GM12872 (cell line): ENCODE measurements at regions not wholly inside any gene's neighbourhood (a gene's known extent, or its start where the extent isn't known, plus 50 kb on each side); places are given as distances from the start of the nearest gene placed in this dataset.

Source experiments
- TF ChIP-seq, protein P1 (sequence below): IDR thresholded peaks from 3 replicates; pipeline ENCODE4 v1.5.1; 2011; ENCODE audit warnings: low read depth, mild to moderate bottlenecking, low read length, moderate library complexity; ENCODE audit not compliant: insufficient read depth

DNA sequence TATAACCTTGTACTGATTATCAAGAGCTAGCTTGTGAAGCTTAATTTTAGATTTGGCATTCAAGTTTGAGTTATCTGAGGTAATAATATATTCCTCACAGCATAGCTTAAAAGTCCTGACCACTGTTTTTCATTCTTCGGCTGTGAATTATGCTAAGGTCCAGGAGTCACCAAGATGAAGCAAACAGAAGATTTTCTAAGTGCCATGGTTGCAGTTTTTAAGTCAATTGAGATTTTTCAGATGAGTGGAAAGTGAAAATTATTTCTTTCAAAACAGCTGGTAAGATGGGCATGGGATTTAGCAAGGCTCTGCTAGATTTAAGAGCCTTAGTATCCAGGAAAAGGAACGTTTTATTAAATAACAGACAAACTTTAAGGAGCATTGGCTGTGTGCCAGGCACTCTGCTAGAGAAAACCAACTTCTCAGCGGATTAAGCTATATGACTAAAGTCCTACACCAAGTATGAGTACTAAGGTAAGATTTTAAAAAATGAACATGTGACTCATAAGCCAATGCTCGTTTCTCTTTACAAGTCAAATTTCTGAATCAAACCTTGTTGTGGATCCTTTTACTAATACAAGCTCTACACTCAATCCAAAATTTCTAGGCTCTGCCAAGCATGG lies 149.9 kb upstream of the IL15 start:
- TF ChIP-seq, protein P1, sequence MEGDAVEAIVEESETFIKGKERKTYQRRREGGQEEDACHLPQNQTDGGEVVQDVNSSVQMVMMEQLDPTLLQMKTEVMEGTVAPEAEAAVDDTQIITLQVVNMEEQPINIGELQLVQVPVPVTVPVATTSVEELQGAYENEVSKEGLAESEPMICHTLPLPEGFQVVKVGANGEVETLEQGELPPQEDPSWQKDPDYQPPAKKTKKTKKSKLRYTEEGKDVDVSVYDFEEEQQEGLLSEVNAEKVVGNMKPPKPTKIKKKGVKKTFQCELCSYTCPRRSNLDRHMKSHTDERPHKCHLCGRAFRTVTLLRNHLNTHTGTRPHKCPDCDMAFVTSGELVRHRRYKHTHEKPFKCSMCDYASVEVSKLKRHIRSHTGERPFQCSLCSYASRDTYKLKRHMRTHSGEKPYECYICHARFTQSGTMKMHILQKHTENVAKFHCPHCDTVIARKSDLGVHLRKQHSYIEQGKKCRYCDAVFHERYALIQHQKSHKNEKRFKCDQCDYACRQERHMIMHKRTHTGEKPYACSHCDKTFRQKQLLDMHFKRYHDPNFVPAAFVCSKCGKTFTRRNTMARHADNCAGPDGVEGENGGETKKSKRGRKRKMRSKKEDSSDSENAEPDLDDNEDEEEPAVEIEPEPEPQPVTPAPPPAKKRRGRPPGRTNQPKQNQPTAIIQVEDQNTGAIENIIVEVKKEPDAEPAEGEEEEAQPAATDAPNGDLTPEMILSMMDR, result no peak

DNA sequence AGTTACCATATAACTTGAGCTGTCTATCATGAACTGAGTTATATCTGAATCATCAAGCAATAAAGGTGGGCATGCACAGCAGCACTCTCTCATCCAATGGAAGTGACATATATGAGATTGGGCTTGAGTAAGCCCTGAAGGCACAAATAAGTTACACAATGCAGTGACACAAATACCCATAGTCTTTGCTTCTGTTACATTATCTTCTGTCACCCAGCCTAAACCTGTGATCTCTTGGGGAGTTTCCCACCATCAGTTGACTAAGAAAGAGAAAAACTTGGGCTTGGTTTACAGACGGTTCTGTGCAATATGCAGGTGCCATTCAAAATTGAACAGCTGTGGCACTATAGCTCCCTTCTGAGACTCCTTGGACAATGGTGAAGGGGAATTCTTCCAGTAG lies 138.8 kb upstream of the IL15 start:
- TF ChIP-seq, protein P1, result no peak

DNA sequence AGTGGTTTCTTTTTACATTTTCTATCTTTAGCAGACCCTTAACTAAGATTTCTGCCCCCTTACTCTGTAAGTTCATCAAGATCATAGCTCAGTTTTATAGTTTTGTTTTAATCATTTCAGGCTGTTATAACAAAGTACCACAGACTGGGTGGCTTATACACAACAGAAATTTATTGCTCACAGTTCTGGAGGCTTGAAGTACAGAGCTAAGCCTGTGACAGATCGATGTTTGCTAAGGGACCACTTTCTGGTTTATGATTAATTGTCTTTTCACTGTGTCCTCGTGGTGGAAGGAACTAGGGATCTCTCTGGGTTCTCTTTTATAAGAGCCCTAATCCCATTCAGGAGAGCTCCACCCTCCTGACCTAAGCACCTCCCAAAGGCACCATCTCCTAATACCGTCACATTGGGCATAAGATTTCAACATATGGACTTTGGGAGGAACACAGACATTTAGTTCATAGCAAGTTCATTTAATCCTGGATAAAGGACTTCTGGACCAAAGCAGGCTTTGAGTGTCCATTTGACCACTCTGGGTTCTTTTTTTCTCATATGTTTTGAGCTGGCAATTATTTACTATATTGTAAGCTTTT lies 137.0 kb upstream of the IL15 start:
- TF ChIP-seq, protein P1, result no peak

DNA sequence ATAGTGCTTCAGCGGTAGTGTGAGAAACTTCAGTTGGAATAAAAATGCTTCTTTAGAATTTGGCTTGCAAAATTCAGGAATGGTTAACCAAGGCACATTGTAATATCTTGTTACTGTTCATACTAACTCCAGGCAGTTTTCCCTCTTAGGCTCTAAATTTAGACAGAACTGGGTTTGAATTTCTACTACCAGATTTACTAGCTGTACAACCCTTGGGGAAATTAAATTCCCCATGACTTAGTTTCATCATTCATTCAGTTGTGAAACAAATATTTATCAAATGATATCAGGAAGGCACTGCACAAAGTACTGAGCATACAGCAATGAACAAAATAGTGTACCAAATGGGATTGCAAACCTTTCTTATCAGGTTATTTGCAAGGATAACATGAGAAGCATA lies 135.0 kb upstream of the IL15 start:
- TF ChIP-seq, protein P1, result no peak

DNA sequence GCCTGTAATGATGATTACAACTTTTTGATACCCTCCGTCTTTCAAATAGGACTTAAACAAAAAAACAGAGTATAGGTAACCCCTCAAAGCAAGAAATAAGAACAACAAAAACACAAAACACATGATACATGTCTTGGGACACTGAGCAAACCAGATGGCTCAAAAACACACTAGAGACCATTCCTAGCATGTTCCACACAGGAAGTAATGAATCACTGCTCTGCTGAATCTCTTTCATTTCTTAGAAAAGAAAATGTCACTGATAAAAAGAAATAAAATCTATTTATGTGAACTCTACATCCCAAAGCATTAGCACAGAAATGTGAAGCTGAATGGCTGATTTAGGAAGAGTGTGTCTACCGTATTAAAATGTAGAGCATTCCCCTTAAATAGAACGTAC lies 134.5 kb upstream of the IL15 start:
- TF ChIP-seq, protein P1, result no peak

DNA sequence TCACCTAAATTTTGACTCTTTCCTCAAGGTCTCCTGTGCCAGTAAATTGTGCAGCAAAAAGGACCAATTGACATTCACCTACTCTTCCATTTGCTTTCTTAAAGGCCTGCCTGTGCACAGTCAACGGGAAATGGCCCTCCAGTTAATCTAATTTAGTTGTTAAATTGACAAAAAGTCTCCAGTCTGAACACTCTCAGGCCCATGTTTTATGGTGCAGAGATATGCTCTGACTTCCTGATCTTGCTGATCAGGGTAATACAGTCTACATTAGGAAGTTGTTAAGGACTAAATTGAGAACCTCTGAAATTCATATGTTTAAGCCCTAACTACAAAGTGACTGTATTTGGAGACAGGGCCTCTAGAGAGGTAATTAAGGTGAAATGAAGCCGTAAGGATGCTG lies 133.6 kb upstream of the IL15 start:
- TF ChIP-seq, protein P1, result no peak

DNA sequence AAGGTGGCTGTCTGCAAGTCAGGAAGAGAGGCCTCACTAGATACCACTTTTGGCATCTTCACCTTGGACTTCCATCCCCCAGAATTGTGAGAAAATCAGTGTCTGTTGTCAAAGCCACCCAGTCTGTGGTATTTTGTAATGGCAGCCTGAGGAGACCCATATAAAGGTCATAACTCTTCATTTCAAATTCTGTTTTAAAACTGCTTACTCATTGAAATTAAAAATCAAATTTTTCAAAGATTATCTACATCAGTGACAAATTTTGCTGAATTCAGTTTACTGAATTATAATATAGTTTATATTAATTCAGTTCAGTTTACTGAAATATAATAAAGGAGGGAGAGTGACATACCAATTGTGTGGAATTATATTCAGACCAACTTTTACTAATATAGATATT lies 133.1 kb upstream of the IL15 start:
- TF ChIP-seq, protein P1, result no peak
